ENCODE measurements at regions not wholly inside any gene's neighbourhood (a gene's known extent, or its start where the extent isn't known, plus 50 kb on each side); places are given as distances from the start of the nearest gene placed in this dataset.
"Not testable (repeated sequence)": the region's sequence is repeated elsewhere in the genome, so short reads cannot be mapped to it uniquely, and the experiment has no call there.

DNA sequence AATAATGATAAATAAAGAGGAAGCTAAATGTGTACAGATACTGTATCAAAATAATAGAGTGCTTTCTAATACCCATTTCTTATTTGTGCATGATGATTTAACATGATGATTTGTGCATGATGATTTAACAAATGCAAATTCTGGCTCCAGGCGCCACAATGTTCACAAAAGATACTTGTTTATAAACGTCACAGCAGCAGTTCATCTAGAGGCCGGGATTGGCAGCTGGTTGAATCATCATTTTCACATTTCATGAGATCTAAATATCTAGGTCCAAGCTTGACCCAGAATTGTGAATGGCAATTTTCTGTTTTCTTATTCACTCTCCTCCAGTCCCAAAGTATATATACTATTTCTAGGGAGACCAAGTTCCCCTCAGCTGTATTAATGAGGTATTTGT lies 322.0 kb downstream of the SUCLG1 start:
- DNase-seq (ENCODE audit: low read depth) = no peak

DNA sequence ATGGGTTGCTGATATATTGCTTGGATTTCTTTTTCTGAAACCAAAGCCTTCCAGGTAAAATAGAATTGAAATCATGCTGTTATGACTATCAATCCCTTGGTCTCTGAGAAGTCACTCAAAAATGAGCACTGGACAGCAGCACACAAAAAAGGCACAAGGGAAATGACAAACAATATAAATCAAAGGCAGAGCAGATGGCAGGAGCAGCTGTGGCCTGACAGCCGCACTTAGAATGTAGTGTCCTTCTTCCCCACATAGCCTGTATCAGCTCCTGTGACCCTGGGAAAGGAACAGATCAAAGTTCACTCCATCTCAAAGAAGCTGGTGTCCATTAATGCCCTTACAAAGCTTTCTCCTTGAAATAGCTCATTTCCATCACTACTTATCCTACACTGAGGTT lies 326.7 kb downstream of the SUCLG1 start:
- DNase-seq (ENCODE audit: low read depth) = no peak

DNA sequence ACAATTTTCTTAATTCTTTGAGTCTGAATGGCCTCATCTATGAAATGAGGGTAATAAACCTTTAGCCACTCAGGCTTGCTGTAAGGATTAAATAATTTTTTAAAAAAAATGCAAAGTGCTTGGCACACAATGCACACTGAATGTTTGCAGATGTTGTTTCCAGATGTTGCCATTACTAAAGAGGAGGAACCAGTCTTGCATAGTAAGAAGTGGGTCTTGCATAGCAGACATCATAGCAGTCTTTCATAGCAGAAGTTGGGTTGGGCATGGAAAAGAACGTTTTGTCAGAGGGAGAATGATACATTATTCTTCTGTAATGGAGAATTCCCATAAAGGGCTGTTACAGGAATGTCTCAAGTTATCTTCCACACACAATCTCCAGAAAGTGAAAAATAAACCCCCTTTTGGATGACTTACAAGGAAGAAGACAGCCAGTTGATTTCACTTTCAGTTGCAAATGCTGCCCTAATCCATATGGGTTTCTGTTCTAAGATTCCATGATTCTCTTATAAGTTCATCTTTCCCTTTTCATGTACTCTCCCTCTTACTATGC lies 327.7 kb downstream of the SUCLG1 start:
- DNase-seq (ENCODE audit: low read depth) = no peak

DNA sequence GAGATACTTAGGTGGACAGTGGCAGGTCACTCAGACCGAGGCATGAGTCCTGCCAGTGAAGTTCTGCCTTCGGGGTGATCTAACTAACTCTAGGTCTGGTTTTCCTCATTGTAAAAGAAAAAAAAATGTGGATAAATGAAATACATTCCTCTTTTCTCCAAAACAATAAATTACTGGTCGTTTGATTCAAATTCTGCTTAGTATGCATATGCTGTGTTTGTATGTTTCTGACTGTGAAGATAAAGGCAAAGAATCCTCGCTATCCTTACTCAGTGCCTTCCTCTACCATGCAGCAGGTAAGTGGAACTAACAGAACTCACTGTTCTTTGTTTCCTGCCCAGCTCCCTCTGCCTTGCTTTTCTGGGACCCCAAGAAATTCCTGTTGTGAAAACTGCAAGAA lies 330.1 kb downstream of the SUCLG1 start:
- no peak for DNase-seq (ENCODE audit: low read depth)

DNA sequence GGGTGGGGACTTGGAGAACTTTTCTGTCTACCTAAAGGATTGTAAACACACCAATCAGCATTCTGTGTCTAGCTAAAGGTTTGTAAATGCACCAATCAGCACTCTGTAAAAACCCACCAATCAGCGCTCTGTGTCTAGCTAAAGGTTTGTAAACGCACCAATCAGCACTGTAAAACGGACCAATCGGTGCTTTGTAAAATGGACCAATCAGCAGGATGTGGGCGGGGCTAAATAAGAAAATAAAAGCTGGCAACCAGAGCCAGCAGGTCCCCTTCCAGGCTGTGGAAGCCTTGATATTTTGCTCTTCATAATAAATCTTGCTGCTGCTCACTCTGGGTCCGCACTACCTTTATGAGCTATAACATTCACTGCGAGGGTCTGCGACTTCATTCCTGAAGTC lies 331.3 kb downstream of the SUCLG1 start:
- DNase-seq (ENCODE audit: low read depth) = not testable (repeated sequence)

DNA sequence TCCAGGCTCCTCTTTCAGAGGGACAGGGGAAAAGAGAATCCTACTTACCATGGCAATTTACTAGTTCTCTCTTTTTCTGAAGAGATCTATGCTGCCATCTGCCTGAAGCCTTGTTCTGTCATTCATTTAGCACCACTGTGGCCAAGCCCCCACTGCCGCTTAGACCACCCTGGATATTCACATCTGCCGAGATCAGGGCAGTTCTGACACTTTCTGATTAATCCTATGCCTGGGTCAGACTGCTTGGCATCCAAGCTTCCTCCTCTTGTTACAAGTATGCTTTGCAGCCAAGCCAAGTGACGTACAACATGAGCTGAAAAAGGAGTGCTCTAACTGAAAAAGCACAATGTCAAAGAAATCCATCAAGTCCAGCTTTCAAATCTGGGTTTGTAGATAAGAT lies 332.6 kb downstream of the SUCLG1 start:
- DNase-seq (ENCODE audit: low read depth) = no peak

DNA sequence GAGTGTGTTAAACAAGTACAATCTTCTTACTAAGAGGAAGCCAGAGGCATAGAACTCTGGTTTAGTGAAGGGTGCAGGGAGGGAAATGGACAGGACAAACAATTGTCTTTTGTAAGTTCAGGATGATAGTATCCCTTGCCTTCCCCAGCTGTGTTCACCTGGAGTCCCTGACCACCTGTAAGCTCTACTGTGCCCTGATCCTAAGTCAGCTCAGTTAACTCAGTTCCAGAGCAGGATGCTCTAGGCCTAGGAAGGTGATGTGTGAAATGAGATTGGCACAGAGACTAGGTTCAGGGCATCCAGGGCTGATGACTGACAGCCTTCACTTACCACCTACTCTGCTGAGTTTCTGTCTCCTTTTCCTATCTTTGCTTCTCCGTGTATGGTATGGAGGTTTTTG lies 333.0 kb downstream of the SUCLG1 start:
- no peak for DNase-seq (ENCODE audit: low read depth)

DNA sequence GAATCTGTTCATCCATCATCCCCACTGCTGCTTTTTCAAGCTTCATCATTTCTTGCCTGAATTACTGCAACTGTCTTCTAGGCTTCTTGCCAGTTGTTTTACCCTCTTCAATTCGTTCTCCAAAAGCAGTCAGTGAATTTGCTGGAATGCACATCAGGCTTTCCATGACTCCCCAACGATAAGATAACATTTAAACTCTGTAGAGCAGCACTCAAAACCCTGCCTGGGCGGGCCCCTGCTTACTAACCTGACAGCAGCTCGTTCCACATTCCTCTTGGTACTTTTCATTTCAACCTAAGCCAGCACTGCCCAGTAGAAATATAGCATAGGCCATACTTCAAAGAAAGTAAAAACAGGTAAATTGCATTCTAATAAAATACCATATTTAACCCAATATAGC lies 342.9 kb downstream of the SUCLG1 start:
- no peak for DNase-seq (ENCODE audit: low read depth)

DNA sequence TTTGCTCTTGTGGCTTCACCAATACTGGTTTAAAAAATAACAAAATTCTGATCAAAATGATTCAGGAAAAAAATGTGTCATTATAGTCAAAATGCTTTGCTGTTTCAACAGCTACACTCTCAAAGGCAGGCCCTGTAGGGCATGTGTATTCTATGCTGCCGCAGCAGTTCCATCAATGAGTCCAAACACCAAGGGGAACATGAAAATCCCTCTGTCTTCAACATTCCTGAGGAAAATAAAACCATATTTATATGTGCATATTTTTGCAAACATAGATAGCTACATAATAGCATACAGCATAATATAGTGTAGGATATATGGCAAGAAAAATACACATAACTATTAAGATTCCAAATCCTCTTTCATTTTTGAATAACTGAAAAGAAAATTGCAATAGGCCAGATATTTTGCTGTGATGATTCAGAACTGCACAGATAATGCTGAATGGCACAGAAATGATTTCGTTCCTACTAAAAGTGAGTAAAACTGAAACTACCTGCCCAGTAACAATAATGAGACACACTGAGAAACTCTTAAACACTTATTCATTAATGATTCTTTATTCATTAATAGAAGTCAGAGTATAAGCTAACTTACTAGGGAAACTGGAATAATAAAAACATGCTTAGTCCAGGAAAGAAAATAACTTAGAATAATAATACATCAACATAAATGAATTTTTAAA lies 343.8 kb downstream of the SUCLG1 start:
- no peak for DNase-seq (ENCODE audit: low read depth)

DNA sequence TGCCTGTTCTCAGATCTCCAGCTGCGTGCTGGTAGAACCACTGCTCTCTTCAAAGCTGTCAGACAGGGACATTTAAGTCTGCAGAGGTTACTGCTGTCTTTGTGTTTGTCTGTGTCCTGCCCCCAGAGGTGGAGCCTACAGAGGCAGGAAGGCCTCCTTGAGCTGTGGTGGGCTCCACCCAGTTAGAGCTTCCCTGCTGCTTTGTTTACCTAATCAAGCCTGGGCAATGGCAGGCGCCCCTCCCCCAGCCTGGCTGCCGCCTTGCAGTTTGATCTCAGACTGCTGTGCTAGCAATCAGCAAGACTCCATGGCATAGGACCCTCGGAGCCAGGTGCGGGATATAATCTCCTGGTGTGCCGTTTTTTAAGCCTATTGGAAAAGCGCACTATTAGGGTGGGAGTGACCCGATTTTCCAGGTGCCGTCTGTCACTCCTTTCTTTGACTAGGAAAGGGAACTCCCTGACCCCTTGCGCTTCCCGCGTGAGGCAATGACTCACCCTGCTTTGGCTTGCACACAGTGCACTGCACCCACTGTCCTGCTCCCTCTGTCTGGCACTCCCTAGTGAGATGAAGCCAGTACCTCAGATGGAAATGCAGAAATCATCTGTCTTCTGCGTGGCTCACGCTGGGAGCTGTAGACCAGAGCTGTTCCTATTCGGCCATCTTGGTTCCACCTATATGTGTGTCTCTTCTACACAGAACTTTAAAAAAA lies 355.1 kb downstream of the SUCLG1 start:
- DNase-seq (ENCODE audit: low read depth) = not testable (repeated sequence)

DNA sequence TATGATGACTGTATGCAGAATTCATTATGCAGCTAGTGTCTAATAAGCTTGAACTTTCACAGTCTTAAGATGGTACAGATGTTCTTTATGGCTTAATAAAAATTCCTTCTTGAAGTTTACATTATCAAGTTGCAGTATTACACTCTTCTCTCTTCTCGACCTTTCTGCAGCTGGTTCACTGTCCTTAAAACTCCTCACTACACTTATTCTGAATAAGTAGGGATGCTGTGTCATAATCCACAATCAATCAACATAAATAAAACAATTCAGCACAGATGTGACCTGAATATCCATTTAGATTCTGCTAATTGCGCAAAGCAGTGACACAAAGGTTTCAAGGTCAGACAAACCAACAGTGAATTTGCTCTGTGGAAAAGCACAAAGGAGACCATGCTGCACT lies 356.8 kb downstream of the SUCLG1 start:
- no peak for DNase-seq (ENCODE audit: low read depth)

DNA sequence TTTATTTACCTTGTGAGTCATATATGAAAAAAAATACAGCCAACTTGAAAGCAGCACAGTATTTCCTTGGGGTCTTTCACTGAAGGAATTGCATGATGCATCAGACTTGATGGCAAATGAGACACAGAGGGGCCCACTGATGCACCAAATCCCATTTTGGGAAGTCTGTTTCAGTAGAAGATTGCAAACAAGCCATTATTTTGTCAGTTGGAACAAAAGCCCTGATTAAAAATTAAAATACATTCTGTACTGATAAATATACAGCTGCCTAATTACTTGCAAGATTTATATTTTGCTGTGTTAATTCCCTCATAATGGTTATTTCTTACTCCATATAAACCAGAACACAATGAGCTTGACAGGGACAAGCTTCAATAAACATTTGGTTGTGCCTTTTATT lies 370.4 kb downstream of the SUCLG1 start:
- DNase-seq (ENCODE audit: low read depth) = no peak

DNA sequence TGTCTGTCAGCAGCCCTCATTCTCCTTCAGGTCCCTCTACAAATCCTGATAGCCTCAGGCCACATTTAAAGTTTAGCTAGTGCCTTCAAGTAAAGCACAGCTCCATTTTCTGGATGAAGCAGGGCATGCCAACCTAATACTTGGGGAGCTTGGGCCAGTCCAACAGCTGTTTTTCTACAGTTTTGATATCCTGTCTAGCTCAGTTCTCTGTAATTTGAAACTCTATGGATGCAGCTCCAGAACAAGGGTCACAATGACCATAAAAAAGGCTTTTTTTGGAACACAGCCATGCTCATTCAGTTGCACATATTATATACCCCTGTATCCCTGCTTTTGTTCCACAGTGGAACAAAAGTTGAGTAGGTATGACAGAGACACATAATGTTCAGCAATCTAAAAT lies 373.5 kb downstream of the SUCLG1 start:
- DNase-seq (ENCODE audit: low read depth) = no peak

DNA sequence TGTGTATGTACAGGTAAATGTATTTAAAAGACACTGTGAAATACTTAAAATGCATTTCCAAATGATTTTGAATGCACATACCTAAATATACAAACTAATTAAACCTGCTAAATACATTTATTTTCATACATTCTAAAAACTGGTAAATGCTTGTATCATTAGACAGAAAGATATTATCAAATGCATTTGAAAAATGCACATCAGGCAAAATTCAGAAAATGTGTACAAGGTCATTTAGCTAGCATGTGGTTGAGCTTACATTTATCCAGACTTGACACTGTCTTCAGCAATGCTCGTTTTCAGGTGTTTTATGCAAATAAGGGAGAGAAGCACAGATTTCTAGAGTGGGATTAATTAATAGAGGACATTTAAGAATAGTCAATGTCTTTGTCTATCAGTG lies 374.2 kb downstream of the SUCLG1 start:
- DNase-seq (ENCODE audit: low read depth) = no peak

DNA sequence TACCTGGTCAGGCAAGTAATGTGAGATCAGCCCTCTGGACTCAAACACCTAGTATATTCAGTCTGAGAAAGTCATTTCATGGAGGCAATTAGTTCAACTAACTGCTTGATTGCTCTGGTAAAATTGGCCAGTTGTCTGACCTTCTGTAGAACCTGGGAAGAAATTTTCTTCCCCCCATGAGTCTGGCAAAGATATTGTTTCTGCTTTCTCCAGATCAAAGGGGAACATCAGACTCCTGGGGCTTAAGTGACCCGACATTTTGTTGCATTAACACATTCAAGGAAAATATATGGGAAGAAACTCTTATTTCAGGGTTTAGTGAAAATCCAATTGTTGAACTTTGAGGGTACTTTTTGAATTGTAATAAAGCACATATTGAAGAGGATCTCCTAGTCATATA lies 375.1 kb downstream of the SUCLG1 start:
- DNase-seq (ENCODE audit: low read depth) = no peak

DNA sequence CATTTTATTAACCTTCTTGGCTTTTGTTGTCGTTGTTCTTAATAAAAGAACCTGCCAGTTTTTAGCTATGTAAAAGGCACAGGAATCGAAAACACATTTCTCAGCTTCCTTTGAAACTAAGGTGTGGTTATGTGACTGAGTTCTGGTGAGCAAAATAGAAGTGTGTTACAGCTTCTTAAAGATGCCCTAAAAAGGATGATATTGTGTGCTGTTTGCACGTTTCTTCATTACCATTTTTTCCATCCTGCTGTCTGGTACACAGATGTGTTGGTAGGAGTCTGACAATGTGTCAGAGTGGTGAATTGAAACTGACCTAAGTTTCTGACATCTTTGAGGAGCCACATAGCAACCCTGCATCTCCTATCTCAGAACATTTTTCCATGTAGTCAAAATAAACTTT lies 380.6 kb downstream of the SUCLG1 start:
- no peak for DNase-seq (ENCODE audit: low read depth)

DNA sequence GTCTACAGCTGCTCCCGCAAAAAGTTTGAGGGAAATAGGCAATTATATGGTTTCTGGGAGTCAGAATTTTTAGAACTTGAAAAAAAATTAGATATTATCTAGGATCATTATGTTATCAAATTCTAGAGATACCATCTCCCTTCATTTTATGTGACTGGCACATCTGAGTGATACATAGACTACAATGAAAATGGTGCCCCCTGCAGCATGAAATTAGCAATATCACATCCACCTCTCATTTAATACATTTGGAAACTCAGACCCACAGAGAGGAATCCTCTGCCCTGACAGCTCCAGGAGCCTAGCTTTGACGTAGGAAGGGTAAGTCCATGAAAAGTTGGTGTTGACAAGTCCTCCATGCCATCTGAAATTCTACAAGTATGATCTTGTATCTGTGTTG lies 381.6 kb downstream of the SUCLG1 start:
- DNase-seq (ENCODE audit: low read depth) = peak; percentile 20

DNA sequence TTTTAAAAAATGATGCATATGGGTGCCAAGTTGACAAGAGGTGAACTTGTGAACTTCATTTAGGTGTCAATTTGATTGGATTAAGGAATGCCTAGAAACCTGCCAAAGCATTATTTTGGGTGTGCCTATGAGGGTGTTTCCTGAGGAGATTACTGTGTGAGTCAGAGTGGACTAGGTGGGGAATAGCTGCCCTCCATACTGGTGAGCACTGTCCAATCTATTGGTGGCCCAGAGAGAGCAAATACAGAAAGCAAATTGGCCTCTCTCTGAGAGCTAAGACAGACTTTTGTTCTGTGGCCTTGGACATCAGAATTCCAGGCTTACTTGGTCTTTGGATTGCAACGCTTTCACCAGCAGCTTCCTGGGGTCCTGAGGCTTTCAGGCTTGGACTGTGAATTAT lies 388.0 kb downstream of the SUCLG1 start:
- DNase-seq (ENCODE audit: low read depth) = no peak

DNA sequence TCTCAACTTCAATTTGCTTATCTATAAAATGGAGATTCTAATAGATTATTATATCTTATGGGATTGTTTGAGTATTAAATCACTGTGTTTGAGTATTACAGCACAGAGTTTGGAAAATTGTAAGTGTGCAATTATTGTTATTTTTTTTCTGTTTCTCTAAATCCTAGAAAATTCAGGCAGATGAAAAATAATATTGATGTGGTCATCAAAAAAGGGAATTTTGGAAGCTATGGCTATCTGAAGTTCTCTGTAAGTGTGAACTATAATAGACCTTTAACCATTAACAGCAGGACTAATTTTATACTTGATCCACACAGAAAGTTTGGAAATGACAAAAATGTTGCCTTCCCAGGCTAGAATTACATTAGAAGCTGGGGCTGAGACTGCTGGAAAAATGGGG lies 393.2 kb downstream of the SUCLG1 start:
- no peak for DNase-seq (ENCODE audit: low read depth)

DNA sequence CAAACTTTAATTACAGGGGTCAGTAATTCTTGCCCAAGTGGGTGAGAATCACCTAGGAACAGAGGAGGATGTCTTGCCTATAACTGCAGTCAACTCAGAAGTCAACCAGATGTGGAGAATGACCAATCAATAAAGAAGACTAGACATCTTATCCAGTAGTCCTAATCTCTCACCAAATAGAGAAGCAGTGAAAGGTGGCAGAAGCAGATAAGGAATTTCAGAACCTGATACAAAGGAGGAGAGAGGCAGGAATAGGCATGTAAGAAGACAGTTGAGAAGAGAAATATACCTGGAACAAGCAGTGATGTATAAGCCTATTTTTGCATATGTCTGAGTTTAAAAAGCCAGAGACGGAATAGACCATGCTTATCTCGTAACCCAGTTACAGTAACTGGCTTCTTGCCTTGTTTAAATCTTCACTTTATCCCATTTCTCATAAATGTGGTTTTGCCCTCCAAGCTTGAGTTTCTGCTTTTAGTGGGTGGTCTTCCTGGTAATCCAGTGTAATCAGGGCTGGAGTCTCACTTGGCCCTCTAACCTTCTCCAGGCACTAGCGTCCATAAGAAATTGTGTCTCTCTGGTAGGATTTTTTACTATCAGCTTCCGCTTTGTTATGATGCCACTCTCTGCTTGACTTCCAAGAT lies 401.0 kb downstream of the SUCLG1 start:
- DNase-seq (ENCODE audit: low read depth) = no peak

DNA sequence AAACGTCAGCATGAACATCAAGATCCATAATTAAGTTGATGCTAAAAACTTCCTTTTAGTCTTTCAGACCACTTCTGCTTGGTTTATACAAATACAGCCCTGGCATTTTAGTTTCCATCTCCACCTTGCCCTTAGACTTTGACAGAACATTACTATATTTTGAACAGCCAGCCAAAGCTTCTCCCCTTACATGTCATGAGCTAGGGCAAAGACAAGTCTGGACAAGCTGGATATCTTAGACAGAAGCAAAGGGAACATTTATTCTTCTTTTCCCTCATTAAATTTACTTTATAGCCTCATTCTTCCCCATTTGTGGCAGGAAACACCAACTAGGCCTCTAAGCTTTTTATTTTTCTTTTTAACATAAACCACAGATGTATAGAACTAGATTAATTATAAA lies 403.3 kb downstream of the SUCLG1 start:
- no peak for DNase-seq (ENCODE audit: low read depth)

DNA sequence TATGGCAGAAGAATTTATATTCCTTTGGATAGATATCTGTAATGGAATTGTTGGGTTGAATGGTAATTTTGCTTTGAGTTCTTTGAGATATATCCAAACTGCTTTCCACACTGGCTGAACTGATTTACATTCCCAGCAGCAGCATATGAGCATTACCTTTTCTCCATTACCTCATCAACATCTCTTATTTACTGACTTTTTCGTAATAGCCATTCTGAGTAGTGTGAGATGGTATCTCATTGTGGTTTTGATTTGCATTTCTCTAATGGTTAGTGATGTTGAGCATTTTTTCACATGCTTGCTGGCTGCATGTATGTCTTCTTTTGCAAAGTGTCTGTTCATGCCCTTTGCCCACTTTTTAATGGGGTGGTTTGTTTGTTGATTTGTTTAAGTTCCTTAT lies 404.5 kb downstream of the SUCLG1 start:
- DNase-seq (ENCODE audit: low read depth) = not testable (repeated sequence)

DNA sequence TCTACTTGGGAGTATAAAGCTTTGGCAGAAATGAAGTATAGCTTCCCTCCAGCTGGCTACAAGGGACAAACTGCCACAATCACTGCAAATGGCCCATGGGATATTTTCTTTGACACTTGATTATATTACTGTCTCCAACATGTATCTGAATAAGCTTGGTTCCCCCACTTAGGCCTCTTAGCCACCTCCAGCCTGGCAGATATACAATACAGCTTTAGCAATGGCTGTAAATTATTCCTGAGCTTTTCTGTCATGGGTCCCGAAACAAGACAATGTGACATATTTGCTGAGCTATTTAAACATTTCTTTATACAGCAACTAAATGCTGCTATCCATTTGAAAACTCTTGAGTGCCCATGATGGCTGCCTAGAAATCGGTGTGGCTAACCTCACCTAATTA lies 406.2 kb downstream of the SUCLG1 start:
- no peak for DNase-seq (ENCODE audit: low read depth)
